ENCODE measurements at regions not wholly inside any gene's neighbourhood (a gene's known extent, or its start where the extent isn't known, plus 50 kb on each side); places are given as distances from the start of the nearest gene placed in this dataset.

DNA sequence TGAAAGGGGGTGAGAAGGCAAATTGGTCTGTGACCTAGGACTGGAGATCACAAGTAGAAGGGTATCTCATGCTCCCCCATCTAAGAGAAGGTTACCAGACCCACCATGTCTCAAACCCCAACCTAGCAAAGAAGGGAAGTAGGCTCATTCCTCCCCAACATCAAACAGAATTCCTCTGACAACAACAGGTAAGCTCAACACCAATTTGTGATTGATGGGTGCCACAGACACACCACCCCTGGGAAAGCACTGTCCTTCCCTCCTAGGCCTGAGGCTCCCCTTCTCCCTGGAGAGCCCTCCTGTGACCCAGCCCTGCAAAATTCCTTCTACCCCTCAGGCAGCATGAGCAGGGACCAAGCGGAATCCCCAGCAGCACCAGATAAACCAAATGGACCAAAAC lies 154.3 kb downstream of the BUD13 start:
- H3K27me3 ChIP-seq (ENCODE audit: control insufficient read depth, insufficient read depth, low read length): peaks cover 18% of the 10 kb centered on the region
- in situ Hi-C loops (cut with HindIII; ENCODE audit: low pct_unique_long_range_greater_than_20kb, low sequenced_read_pairs): no loop called here
- ATAC-seq (no peak), DNase-seq (ENCODE audit: low read depth, low spot score) (no peak)
- H3K36me3 ChIP-seq (ENCODE audit: control insufficient read depth, insufficient read depth, low read length): no peaks in the 10 kb centered on the region
- no peaks in the 10 kb centered on the region for H3K9me3 ChIP-seq (ENCODE audit: control insufficient read depth, insufficient read depth, low read depth, low read length)
- ChIA-PET POLR2A (no interaction called here), CTCF (no interaction called here)
- BruUV-seq (replicated peaks): no TSS peak
- intact Hi-C loops (cut with micrococcal nuclease; ENCODE audit: unreplicated experiment): no loop called here
- no peak overlapping the region for H3K4me3 ChIP-seq (ENCODE audit: low read depth in 2 of 2, low read length in 2 of 2)
- TF ChIP-seq, protein P1, sequence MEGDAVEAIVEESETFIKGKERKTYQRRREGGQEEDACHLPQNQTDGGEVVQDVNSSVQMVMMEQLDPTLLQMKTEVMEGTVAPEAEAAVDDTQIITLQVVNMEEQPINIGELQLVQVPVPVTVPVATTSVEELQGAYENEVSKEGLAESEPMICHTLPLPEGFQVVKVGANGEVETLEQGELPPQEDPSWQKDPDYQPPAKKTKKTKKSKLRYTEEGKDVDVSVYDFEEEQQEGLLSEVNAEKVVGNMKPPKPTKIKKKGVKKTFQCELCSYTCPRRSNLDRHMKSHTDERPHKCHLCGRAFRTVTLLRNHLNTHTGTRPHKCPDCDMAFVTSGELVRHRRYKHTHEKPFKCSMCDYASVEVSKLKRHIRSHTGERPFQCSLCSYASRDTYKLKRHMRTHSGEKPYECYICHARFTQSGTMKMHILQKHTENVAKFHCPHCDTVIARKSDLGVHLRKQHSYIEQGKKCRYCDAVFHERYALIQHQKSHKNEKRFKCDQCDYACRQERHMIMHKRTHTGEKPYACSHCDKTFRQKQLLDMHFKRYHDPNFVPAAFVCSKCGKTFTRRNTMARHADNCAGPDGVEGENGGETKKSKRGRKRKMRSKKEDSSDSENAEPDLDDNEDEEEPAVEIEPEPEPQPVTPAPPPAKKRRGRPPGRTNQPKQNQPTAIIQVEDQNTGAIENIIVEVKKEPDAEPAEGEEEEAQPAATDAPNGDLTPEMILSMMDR (IDR thresholded peaks at IDR 0.05): no peak
- TF ChIP-seq TCF7L2 (IDR thresholded peaks at IDR 0.05; ENCODE audit: low read depth, low read length) (no peak), POLR2AphosphoS5 (IDR thresholded peaks at IDR 0.05; ENCODE audit: low read depth, low read length) (no peak), SIN3A (IDR thresholded peaks at IDR 0.05; ENCODE audit: borderline replicate concordance, insufficient read depth, low read depth, low read length) (no peak)
- TF ChIP-seq, protein P2, sequence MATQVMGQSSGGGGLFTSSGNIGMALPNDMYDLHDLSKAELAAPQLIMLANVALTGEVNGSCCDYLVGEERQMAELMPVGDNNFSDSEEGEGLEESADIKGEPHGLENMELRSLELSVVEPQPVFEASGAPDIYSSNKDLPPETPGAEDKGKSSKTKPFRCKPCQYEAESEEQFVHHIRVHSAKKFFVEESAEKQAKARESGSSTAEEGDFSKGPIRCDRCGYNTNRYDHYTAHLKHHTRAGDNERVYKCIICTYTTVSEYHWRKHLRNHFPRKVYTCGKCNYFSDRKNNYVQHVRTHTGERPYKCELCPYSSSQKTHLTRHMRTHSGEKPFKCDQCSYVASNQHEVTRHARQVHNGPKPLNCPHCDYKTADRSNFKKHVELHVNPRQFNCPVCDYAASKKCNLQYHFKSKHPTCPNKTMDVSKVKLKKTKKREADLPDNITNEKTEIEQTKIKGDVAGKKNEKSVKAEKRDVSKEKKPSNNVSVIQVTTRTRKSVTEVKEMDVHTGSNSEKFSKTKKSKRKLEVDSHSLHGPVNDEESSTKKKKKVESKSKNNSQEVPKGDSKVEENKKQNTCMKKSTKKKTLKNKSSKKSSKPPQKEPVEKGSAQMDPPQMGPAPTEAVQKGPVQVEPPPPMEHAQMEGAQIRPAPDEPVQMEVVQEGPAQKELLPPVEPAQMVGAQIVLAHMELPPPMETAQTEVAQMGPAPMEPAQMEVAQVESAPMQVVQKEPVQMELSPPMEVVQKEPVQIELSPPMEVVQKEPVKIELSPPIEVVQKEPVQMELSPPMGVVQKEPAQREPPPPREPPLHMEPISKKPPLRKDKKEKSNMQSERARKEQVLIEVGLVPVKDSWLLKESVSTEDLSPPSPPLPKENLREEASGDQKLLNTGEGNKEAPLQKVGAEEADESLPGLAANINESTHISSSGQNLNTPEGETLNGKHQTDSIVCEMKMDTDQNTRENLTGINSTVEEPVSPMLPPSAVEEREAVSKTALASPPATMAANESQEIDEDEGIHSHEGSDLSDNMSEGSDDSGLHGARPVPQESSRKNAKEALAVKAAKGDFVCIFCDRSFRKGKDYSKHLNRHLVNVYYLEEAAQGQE (IDR thresholded peaks at IDR 0.05; ENCODE audit: insufficient read depth in 1 of 2, low read depth in 2 of 2, low read length in 1 of 2): no peak
- H3K27ac ChIP-seq (ENCODE audit: low read length): no peak overlapping the region
- H3K4me1 ChIP-seq (ENCODE audit: control insufficient read depth, insufficient read depth, low read length): no peaks in the 10 kb centered on the region

DNA sequence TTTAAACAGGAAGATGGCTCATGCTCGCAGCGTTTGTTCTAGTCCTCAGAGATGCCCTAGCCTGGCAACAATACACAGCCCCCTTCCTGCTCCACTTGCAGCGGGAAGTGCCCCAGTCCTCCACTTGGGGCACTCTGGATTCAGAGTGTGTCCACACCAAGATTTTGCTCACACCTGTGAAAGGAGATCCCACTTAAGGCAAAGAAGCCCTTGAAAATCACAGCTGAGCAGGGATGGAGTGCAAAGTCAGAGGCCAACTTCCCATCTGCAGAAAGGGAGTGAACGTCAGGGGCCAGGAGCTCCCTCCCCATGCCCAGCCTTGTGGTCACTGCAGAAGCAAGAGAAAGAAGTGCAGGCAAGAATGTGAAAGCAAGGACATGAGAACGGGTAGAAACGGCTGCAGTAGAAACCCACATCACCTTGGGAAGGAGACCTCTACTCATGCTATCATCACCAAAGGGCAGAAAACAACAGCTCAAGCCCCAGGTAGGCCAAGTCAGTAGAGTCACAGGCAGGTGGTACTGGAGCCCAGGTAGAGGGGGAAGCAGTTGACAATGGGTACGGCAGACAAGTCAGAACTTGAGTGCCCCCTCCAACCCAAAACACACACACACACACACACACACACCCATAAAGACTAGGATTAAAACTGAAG lies 157.4 kb downstream of the BUD13 start:
- ATAC-seq (no peak), DNase-seq (ENCODE audit: low read depth, low spot score) (no peak)
- Histone ChIP-seq H3K9me3 (ENCODE audit: control insufficient read depth, insufficient read depth, low read depth, low read length) (no peaks in the 10 kb centered on the region), H3K36me3 (ENCODE audit: control insufficient read depth, insufficient read depth, low read length) (no peaks in the 10 kb centered on the region), H3K4me3 (ENCODE audit: low read depth in 2 of 2, low read length in 2 of 2) (no peak overlapping the region), H3K27ac (ENCODE audit: low read length) (no peak overlapping the region), H3K27me3 (ENCODE audit: control insufficient read depth, insufficient read depth, low read length) (peaks cover 12% of the 10 kb centered on the region), H3K4me1 (ENCODE audit: control insufficient read depth, insufficient read depth, low read length) (no peaks in the 10 kb centered on the region)
- ChIA-PET CTCF (no interaction called here), POLR2A (no interaction called here)
- TF ChIP-seq, protein P2 (IDR thresholded peaks at IDR 0.05; ENCODE audit: insufficient read depth in 1 of 2, low read depth in 2 of 2, low read length in 1 of 2): no peak
- TF ChIP-seq POLR2AphosphoS5 (IDR thresholded peaks at IDR 0.05; ENCODE audit: low read depth, low read length) (no peak), TCF7L2 (IDR thresholded peaks at IDR 0.05; ENCODE audit: low read depth, low read length) (no peak), SIN3A (IDR thresholded peaks at IDR 0.05; ENCODE audit: borderline replicate concordance, insufficient read depth, low read depth, low read length) (no peak)
- TF ChIP-seq, protein P1 (IDR thresholded peaks at IDR 0.05): no peak
- no TSS peak for BruUV-seq (replicated peaks)
- in situ Hi-C loops (cut with HindIII; ENCODE audit: low pct_unique_long_range_greater_than_20kb, low sequenced_read_pairs): no loop called here
- intact Hi-C loops (cut with micrococcal nuclease; ENCODE audit: unreplicated experiment): no loop called here
